ENCODE measurements at regions not wholly inside any gene's neighbourhood (a gene's known extent, or its start where the extent isn't known, plus 50 kb on each side); places are given as distances from the start of the nearest gene placed in this dataset.

DNA sequence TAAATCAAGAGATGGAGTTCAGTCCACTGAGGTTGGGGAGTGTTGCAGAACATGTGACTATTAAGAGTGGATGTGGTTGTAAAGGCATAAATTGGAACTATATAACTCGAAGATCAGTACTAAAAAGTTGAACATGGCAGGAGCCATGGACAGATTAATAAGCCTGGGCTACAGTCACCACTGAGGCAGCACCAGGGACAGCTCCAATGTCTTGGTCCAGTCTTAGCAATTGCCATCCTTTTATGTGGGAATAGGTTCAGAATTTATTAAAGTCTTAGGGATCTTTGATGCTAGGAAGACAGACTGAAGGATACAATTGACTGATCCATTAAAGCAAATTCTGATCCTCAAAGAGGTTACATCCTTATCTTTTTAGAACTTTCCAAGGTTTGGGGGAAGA lies 156.6 kb downstream of the ADRA2A start:
- TF ChIP-seq, protein P1, sequence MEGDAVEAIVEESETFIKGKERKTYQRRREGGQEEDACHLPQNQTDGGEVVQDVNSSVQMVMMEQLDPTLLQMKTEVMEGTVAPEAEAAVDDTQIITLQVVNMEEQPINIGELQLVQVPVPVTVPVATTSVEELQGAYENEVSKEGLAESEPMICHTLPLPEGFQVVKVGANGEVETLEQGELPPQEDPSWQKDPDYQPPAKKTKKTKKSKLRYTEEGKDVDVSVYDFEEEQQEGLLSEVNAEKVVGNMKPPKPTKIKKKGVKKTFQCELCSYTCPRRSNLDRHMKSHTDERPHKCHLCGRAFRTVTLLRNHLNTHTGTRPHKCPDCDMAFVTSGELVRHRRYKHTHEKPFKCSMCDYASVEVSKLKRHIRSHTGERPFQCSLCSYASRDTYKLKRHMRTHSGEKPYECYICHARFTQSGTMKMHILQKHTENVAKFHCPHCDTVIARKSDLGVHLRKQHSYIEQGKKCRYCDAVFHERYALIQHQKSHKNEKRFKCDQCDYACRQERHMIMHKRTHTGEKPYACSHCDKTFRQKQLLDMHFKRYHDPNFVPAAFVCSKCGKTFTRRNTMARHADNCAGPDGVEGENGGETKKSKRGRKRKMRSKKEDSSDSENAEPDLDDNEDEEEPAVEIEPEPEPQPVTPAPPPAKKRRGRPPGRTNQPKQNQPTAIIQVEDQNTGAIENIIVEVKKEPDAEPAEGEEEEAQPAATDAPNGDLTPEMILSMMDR (IDR thresholded peaks at IDR 0.05): no peak
- no peak for TF ChIP-seq POLR2A (IDR thresholded peaks at IDR 0.05)
